ENCODE measurements at regions not wholly inside any gene's neighbourhood (a gene's known extent, or its start where the extent isn't known, plus 50 kb on each side); places are given as distances from the start of the nearest gene placed in this dataset.

DNA sequence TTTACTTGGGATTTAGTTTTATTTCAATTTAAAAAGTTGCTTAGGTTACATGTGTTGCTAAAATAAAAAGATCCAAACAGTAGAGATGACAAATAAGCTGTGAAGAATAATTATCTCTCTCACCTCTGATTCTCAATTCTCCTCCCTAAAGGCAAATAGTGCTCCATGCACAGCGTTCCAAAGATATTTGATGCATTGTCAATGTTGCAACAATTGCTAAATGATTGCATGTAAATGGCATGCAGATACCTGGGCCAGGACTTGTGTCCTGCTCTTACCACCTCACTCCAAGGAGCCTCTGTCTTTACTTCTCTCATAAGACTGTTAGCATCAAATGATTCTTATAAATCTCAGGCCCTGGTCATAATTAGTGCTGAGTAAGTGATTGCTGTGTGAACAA, 217.7 kb downstream of the SEC23IP start:
- no peak for TF ChIP-seq POLR2A (IDR thresholded peaks at IDR 0.05)
- TF ChIP-seq, protein P1, sequence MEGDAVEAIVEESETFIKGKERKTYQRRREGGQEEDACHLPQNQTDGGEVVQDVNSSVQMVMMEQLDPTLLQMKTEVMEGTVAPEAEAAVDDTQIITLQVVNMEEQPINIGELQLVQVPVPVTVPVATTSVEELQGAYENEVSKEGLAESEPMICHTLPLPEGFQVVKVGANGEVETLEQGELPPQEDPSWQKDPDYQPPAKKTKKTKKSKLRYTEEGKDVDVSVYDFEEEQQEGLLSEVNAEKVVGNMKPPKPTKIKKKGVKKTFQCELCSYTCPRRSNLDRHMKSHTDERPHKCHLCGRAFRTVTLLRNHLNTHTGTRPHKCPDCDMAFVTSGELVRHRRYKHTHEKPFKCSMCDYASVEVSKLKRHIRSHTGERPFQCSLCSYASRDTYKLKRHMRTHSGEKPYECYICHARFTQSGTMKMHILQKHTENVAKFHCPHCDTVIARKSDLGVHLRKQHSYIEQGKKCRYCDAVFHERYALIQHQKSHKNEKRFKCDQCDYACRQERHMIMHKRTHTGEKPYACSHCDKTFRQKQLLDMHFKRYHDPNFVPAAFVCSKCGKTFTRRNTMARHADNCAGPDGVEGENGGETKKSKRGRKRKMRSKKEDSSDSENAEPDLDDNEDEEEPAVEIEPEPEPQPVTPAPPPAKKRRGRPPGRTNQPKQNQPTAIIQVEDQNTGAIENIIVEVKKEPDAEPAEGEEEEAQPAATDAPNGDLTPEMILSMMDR (IDR thresholded peaks at IDR 0.05), result no peak
- TF ChIP-seq POLR2AphosphoS5 (IDR thresholded peaks at IDR 0.05), result no peak
- no peak for TF ChIP-seq EP300 (IDR thresholded peaks at IDR 0.05; ENCODE audit: low read depth)
